ENCODE measurements at regions not wholly inside any gene's neighbourhood (a gene's known extent, or its start where the extent isn't known, plus 50 kb on each side); places are given as distances from the start of the nearest gene placed in this dataset.

DNA sequence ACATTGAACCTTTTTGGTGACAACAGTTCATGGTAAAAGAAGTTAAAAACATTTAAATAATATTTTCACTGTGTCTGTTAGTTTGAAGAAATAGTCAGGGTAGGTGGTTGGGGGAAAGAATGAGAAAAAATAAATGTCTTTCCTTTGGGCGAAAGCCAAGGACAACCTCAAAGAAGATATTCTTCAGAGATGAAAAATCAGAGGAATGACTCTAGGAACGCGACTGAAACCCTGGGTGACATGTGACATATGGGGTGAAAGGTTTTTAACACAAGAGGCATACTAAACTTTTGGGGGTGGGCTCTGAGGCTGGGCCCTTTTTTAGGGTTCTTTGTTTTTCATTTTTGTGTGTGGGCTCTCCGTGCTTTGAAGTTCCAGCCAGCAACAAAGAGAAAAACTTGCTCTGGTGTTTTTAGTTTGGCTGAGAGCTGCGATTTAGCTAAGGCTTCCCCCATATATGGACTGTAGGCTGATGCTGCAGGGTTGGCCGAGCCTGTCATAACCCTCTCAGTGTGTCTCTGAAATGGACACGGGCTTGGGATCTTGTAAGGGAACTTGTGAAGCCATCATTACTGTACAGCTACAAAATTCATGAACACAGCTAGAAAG, 610.1 kb upstream of the ARID1B start:
- Histone ChIP-seq H3K27ac (peak overlapping the region; percentile 41 to 48), H3K4me1 (ENCODE audit: control insufficient read depth in 1 of 2, low read depth in 2 of 2) (peaks cover 0 to 4% of the 10 kb centered on the region in 2 donors), H3K9me3 (no peaks in the 10 kb centered on the region), H3K27me3 (replicated peaks; ENCODE audit: insufficient read depth) (no peaks in the 10 kb centered on the region), H3K36me3 (no peaks in the 10 kb centered on the region), H3K4me3 (peak overlapping the region; percentile 69)
- ATAC-seq (ENCODE audit: insufficient number of reproducible peaks, low FRiP score, low read depth) (peak; percentile 60), DNase-seq (ENCODE audit: low spot score) (no peak)
- TF ChIP-seq, protein P1, sequence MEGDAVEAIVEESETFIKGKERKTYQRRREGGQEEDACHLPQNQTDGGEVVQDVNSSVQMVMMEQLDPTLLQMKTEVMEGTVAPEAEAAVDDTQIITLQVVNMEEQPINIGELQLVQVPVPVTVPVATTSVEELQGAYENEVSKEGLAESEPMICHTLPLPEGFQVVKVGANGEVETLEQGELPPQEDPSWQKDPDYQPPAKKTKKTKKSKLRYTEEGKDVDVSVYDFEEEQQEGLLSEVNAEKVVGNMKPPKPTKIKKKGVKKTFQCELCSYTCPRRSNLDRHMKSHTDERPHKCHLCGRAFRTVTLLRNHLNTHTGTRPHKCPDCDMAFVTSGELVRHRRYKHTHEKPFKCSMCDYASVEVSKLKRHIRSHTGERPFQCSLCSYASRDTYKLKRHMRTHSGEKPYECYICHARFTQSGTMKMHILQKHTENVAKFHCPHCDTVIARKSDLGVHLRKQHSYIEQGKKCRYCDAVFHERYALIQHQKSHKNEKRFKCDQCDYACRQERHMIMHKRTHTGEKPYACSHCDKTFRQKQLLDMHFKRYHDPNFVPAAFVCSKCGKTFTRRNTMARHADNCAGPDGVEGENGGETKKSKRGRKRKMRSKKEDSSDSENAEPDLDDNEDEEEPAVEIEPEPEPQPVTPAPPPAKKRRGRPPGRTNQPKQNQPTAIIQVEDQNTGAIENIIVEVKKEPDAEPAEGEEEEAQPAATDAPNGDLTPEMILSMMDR (IDR thresholded peaks at IDR 0.05), result no peak

GRCh38 chr6:156166093-156166492, 611.1 kb upstream of the ARID1B start:
- ATAC-seq (ENCODE audit: insufficient number of reproducible peaks, low FRiP score, low read depth), result no peak
- H3K36me3 ChIP-seq, result no peaks in the 10 kb centered on the region
- no peaks in the 10 kb centered on the region for H3K27me3 ChIP-seq (replicated peaks; ENCODE audit: insufficient read depth)
- no peak overlapping the region for H3K27ac ChIP-seq
- H3K4me3 ChIP-seq, result no peak overlapping the region
- H3K9me3 ChIP-seq, result no peaks in the 10 kb centered on the region
- TF ChIP-seq, protein P1 (IDR thresholded peaks at IDR 0.05), result no peak
- no peak for DNase-seq (ENCODE audit: low spot score)
- peaks cover 0 to 4% of the 10 kb centered on the region in 2 donors for H3K4me1 ChIP-seq (ENCODE audit: control insufficient read depth in 1 of 2, low read depth in 2 of 2)

GRCh38 chr6:156164701-156165452, 612.3 kb upstream of the ARID1B start:
- TF ChIP-seq, protein P1 (IDR thresholded peaks at IDR 0.05), result no peak
- no peak for DNase-seq (ENCODE audit: low spot score)
- Histone ChIP-seq H3K4me3 (no peak overlapping the region), H3K27me3 (replicated peaks; ENCODE audit: insufficient read depth) (no peaks in the 10 kb centered on the region), H3K4me1 (ENCODE audit: control insufficient read depth in 1 of 2, low read depth in 2 of 2) (peaks cover 0 to 4% of the 10 kb centered on the region in 2 donors), H3K36me3 (no peaks in the 10 kb centered on the region), H3K27ac (no peak overlapping the region), H3K9me3 (no peaks in the 10 kb centered on the region)
- no peak for ATAC-seq (ENCODE audit: insufficient number of reproducible peaks, low FRiP score, low read depth)

DNA sequence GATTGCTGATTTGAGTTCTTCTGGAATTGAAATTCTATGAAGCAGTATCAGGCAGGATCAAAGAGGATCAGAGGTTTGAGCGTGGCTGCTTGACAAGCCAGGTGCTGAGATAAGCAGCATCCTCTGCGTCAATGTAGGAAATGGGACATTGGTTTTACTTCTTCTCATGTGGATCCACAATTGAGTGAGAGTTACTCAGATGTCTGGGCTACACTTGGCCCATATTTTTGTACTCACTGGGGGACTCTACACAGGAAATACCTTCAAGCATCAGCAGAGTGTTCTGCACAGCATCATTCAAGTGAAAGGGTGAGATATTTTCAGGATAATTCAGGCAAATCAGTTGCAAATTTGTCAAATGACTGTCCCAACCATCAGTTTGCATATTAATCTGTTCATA, 613.9 kb upstream of the ARID1B start:
- Histone ChIP-seq H3K9me3 (no peaks in the 10 kb centered on the region), H3K4me1 (ENCODE audit: control insufficient read depth in 1 of 2, low read depth in 2 of 2) (peaks cover 0 to 4% of the 10 kb centered on the region in 2 donors), H3K27me3 (replicated peaks; ENCODE audit: insufficient read depth) (no peaks in the 10 kb centered on the region), H3K27ac (no peak overlapping the region), H3K4me3 (no peak overlapping the region), H3K36me3 (no peaks in the 10 kb centered on the region)
- no peak for DNase-seq (ENCODE audit: low spot score)
- TF ChIP-seq, protein P1 (IDR thresholded peaks at IDR 0.05), result no peak
- no peak for ATAC-seq (ENCODE audit: insufficient number of reproducible peaks, low FRiP score, low read depth)

DNA sequence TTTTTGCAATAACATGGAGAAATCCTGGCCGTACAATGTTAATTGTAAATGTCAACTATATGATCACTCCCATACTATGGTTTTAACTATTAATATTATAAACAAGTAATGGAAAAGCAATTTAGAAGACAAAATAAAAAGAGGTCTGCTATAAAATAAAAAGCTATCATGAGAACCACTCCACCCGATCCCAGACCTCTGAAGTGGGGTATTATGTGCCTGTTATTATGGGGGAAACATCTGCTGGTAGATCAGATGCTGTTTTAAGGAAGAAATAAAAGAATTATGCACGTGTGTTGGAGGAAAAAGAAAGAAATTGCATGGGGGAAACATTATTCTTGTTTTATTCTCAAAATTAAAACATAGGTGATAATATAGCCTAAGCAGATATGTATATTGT, 615.7 kb upstream of the ARID1B start:
- no peaks in the 10 kb centered on the region for H3K4me1 ChIP-seq (ENCODE audit: control insufficient read depth in 1 of 2, low read depth in 2 of 2)
- ATAC-seq (ENCODE audit: insufficient number of reproducible peaks, low FRiP score, low read depth) (no peak), DNase-seq (ENCODE audit: low spot score) (no peak)
- TF ChIP-seq, protein P1 (IDR thresholded peaks at IDR 0.05), result no peak
- no peaks in the 10 kb centered on the region for H3K9me3 ChIP-seq
- no peak overlapping the region for H3K4me3 ChIP-seq
- no peaks in the 10 kb centered on the region for H3K27me3 ChIP-seq (replicated peaks; ENCODE audit: insufficient read depth)
- no peak overlapping the region for H3K27ac ChIP-seq
- H3K36me3 ChIP-seq, result no peaks in the 10 kb centered on the region

Data from thoracic aorta (tissue), 2 donors.